Kidney (tissue), 13 donors: ENCODE measurements at regions not wholly inside any gene's neighbourhood (a gene's known extent, or its start where the extent isn't known, plus 50 kb on each side); places are given as distances from the start of the nearest gene placed in this dataset.

Experiments
- DNase-seq, 5 donors: peaks; one replicate each; pipeline ENCODE4 v3.0.0-alpha.2; 2013 to 2020
- FAIRE-seq: peaks from 2 replicates; lab custom pipeline; 2012; peaks lifted over from hg19 to GRCh38; lab: Jason Lieb, UNC
- H3K27ac ChIP-seq, 2 donors: one replicate each; pipeline ENCODE4 v1.7.0; 2013; ENCODE audit warnings: low read depth in 2 of 2, low read length in 2 of 2, inconsistent platforms in 1 of 2
- H3K27me3 ChIP-seq: one replicate; pipeline ENCODE4 v1.7.1; 2013; ENCODE audit warnings: low read length, inconsistent platforms; ENCODE audit not compliant: control insufficient read depth, insufficient read depth
- H3K36me3 ChIP-seq, 3 donors: one replicate each; pipeline versions ENCODE4 v1.7.0 to v1.7.1; 2013; ENCODE audit warnings: low read length in 3 of 3, control low read depth in 1 of 3, inconsistent platforms in 1 of 3; ENCODE audit not compliant: insufficient read depth in 3 of 3, control insufficient read depth in 2 of 3
- H3K4me1 ChIP-seq, 3 donors: one replicate each; pipeline versions ENCODE4 v1.7.0 to v1.7.1; 2013; ENCODE audit warnings: low read length in 3 of 3, inconsistent platforms in 1 of 3, low read depth in 1 of 3; ENCODE audit not compliant: control insufficient read depth in 2 of 3, insufficient read depth in 2 of 3
- H3K4me3 ChIP-seq, 3 donors: one replicate each; pipeline versions ENCODE4 v1.7.0 to v1.8.1; 2013; ENCODE audit warnings: low read length in 3 of 3, control low read depth in 1 of 3, inconsistent platforms in 1 of 3
- H3K9ac ChIP-seq, 3 donors: one replicate each; pipeline versions ENCODE4 v1.7.0 to v1.7.1; 2013; ENCODE audit warnings: low read length in 3 of 3, control low read depth in 1 of 3, inconsistent platforms in 1 of 3
- H3K9me3 ChIP-seq, 3 donors: one replicate each; pipeline versions ENCODE4 v1.7.0 to v1.7.1; 2013; ENCODE audit warnings: low read length in 3 of 3, control low read depth in 1 of 3, inconsistent platforms in 1 of 3; ENCODE audit not compliant: control insufficient read depth in 2 of 3, insufficient read depth in 1 of 3
- CTCF ChIP-seq: IDR thresholded peaks from 3 replicates; pipeline ENCODE4 v1.5.1; 2012; ENCODE audit warnings: mild to moderate bottlenecking, moderate library complexity, borderline replicate concordance; ENCODE audit not compliant: insufficient read depth; ENCODE audit errors: extremely low read depth
- intact Hi-C: fragments of 100-400 bp; cut with DNase I; formaldehyde crosslinking; loops from one replicate; pipeline ENCODE4 v1.11.1; 2022
- donor health status: control.
- donor health status: control.
- donor health status: control.
- donor health status: control.
- donor health status: control.
- donor health status: DM: yes; HTN: yes; CAD: no.
- donor health status: Normal renal cell carcinoma (clear cell type).

GRCh38 chr6:115681978-115682775 lies 378.5 kb downstream of the FRK start:
- no peaks in the 10 kb centered on the region for H3K4me1 ChIP-seq
- TF ChIP-seq CTCF: no peak
- intact Hi-C loops: no loop called here
- H3K36me3 ChIP-seq: no peaks in the 10 kb centered on the region
- no peak for DNase-seq
- no peaks in the 10 kb centered on the region for H3K27me3 ChIP-seq
- FAIRE-seq: no peak
- H3K9me3 ChIP-seq: no peaks in the 10 kb centered on the region
- no peak overlapping the region for H3K4me3 ChIP-seq
- H3K9ac ChIP-seq: no peak overlapping the region
- no peak overlapping the region for H3K27ac ChIP-seq

- Histone ChIP-seq H3K9me3 (no peaks in the 10 kb centered on the region), H3K27me3 (no peaks in the 10 kb centered on the region), H3K27ac (no peak overlapping the region), H3K4me1 (no peaks in the 10 kb centered on the region), H3K36me3 (no peaks in the 10 kb centered on the region), H3K4me3 (no peak overlapping the region), H3K9ac (no peak overlapping the region)
- TF ChIP-seq CTCF: no peak
- DNase-seq (no peak), FAIRE-seq (no peak)
- intact Hi-C loops: no loop called here
Observed at GRCh38 chr6:115680621-115681020, 380.1 kb downstream of the FRK start.

GRCh38 chr6:115677198-115677597 lies 383.5 kb downstream of the FRK start:
- no peaks in the 10 kb centered on the region for H3K4me1 ChIP-seq
- no peak for FAIRE-seq
- H3K4me3 ChIP-seq: no peak overlapping the region
- no peaks in the 10 kb centered on the region for H3K27me3 ChIP-seq
- intact Hi-C loops: no loop called here
- no peak for DNase-seq
- no peaks in the 10 kb centered on the region for H3K9me3 ChIP-seq
- H3K27ac ChIP-seq: no peak overlapping the region
- H3K36me3 ChIP-seq: no peaks in the 10 kb centered on the region
- H3K9ac ChIP-seq: no peak overlapping the region
- no peak for TF ChIP-seq CTCF
